HEK293T (cell line): ENCODE measurements at regions not wholly inside any gene's neighbourhood (a gene's known extent, or its start where the extent isn't known, plus 50 kb on each side); places are given as distances from the start of the nearest gene placed in this dataset.

Source experiments
- ARNT ChIP-seq: fragments of 450-650 bp; IDR thresholded peaks from 2 replicates; pipeline ENCODE4 v1.6.1; 2017; ENCODE audit warnings: mild to moderate bottlenecking
- BHLHE40 ChIP-seq: fragments of 450-650 bp; IDR thresholded peaks from 2 replicates; pipeline ENCODE4 v1.6.1; 2016; ENCODE audit warnings: mild to moderate bottlenecking, moderate library complexity, borderline replicate concordance
- FOXK2 ChIP-seq: fragments of 450-650 bp; IDR thresholded peaks from 2 replicates; pipeline ENCODE4 v1.6.1; 2016; ENCODE audit warnings: mild to moderate bottlenecking
- HDGF ChIP-seq: fragments of 450-650 bp; IDR thresholded peaks from 2 replicates; pipeline ENCODE4 v1.6.1; 2017; ENCODE audit warnings: antibody characterized with exemption, borderline replicate concordance
- L3MBTL2 ChIP-seq: fragments of 450-650 bp; conservative IDR thresholded peaks from 2 replicates; pipeline ENCODE4 v1.6.1; 2016; ENCODE audit warnings: mild to moderate bottlenecking
- NFRKB ChIP-seq: fragments of 450-650 bp; IDR thresholded peaks from 2 replicates; pipeline ENCODE4 v1.6.1; 2016; ENCODE audit warnings: mild to moderate bottlenecking, moderate library complexity
- SP1 ChIP-seq: fragments of 450-650 bp; IDR thresholded peaks from 2 replicates; pipeline ENCODE4 v1.6.1; 2017
- SUZ12 ChIP-seq: fragments of 450-650 bp; IDR thresholded peaks from 2 replicates; pipeline ENCODE4 v1.6.1; 2016; ENCODE audit warnings: mild to moderate bottlenecking
- TARDBP ChIP-seq: fragments of 450-650 bp; IDR thresholded peaks from 2 replicates; pipeline ENCODE4 v1.6.1; 2016

GRCh38 chr2:151067658-151068369 is 193.8 kb downstream of the RBM43 start:
- TF ChIP-seq SP1: no peak
- no peak for TF ChIP-seq ARNT
- TF ChIP-seq BHLHE40: no peak
- TF ChIP-seq SUZ12: no peak
- TF ChIP-seq L3MBTL2: no peak
- no peak for TF ChIP-seq FOXK2
- no peak for TF ChIP-seq TARDBP
- no peak for TF ChIP-seq HDGF
- TF ChIP-seq NFRKB: no peak
